ENCODE measurements at regions not wholly inside any gene's neighbourhood (a gene's known extent, or its start where the extent isn't known, plus 50 kb on each side); places are given as distances from the start of the nearest gene placed in this dataset.

- Mint-ChIP-seq H3K4me3 (no peak overlapping the region), H3K36me3 (ENCODE audit: low read depth) (no peaks in the 10 kb centered on the region), H3K27ac (no peak overlapping the region), H3K9me3 (no peaks in the 10 kb centered on the region), H3K4me1 (ENCODE audit: low read depth) (no peaks in the 10 kb centered on the region), H3K27me3 (ENCODE audit: insufficient read depth) (no peaks in the 10 kb centered on the region)
- intact Hi-C loops (cut with micrococcal nuclease): no loop called here
- DNase-seq (ENCODE audit: low spot score): no peak
Measured at GRCh38 chr1:2906085-2906484, 104.6 kb upstream of the TTC34 start.

- no peak overlapping the region for H3K27ac Mint-ChIP-seq
- intact Hi-C loops (cut with micrococcal nuclease): no loop called here
- no peak overlapping the region for H3K4me3 Mint-ChIP-seq
- DNase-seq (ENCODE audit: low spot score): no peak
- H3K27me3 Mint-ChIP-seq (ENCODE audit: insufficient read depth): no peaks in the 10 kb centered on the region
- H3K36me3 Mint-ChIP-seq (ENCODE audit: low read depth): no peaks in the 10 kb centered on the region
- H3K4me1 Mint-ChIP-seq (ENCODE audit: low read depth): no peaks in the 10 kb centered on the region
- H3K9me3 Mint-ChIP-seq: no peaks in the 10 kb centered on the region
Measured at GRCh38 chr1:2906620-2907019, 105.1 kb upstream of the TTC34 start.

DNA sequence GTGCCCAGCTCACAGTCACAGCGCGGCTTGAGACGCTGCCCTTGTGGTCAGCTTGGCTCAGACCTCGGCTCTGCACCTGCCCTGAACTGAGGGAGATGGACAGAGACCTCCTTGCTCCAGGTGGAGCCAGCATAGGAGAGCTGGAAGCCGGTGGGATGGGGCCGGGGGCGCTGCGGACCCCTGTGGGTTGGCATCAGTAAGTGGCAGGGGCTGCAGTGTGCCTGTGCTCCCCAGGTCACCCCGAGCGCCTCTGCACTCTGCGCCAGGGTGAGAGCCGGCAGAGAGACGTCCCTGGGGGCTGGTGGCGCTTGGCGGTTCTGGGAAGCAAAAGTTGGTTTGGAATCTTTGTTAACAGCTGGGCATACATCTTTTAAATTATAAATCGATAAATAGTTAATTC, 105.6 kb upstream of the TTC34 start:
- H3K9me3 Mint-ChIP-seq: no peaks in the 10 kb centered on the region
- no peaks in the 10 kb centered on the region for H3K36me3 Mint-ChIP-seq (ENCODE audit: low read depth)
- H3K4me1 Mint-ChIP-seq (ENCODE audit: low read depth): no peaks in the 10 kb centered on the region
- H3K4me3 Mint-ChIP-seq: no peak overlapping the region
- no peak for DNase-seq (ENCODE audit: low spot score)
- intact Hi-C loops (cut with micrococcal nuclease): no loop called here
- no peak overlapping the region for H3K27ac Mint-ChIP-seq
- no peaks in the 10 kb centered on the region for H3K27me3 Mint-ChIP-seq (ENCODE audit: insufficient read depth)

GRCh38 chr1:2908081-2908480, 106.6 kb upstream of the TTC34 start:
- intact Hi-C loops (cut with micrococcal nuclease): no loop called here
- no peaks in the 10 kb centered on the region for H3K27me3 Mint-ChIP-seq (ENCODE audit: insufficient read depth)
- no peak overlapping the region for H3K27ac Mint-ChIP-seq
- H3K4me1 Mint-ChIP-seq (ENCODE audit: low read depth): no peaks in the 10 kb centered on the region
- no peak overlapping the region for H3K4me3 Mint-ChIP-seq
- H3K9me3 Mint-ChIP-seq: no peaks in the 10 kb centered on the region
- DNase-seq (ENCODE audit: low spot score): no peak
- H3K36me3 Mint-ChIP-seq (ENCODE audit: low read depth): no peaks in the 10 kb centered on the region

DNA sequence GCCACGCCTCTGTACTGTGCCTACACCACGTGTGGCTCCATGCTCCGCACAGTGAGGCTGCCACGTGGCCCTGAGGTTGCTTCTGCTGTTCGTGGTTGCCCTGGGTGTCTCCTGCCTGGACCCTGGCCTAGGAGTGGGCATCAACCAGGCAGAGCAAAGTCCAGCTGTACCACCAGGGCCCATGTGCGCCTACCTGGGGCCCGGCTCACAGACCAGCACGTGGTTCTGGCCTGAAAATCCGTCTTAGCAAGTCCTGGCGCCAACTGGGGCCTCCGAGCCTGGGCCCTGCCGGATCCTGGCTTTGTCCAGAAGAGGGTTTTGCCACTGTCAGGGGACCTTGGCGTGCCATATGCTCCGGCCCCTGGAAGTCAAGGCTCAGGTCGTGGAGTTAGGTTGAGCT, 107.1 kb upstream of the TTC34 start:
- Mint-ChIP-seq H3K9me3 (no peaks in the 10 kb centered on the region), H3K36me3 (ENCODE audit: low read depth) (no peaks in the 10 kb centered on the region), H3K27ac (no peak overlapping the region), H3K4me3 (no peak overlapping the region), H3K4me1 (ENCODE audit: low read depth) (no peaks in the 10 kb centered on the region), H3K27me3 (ENCODE audit: insufficient read depth) (no peaks in the 10 kb centered on the region)
- intact Hi-C loops (cut with micrococcal nuclease): no loop called here
- DNase-seq (ENCODE audit: low spot score): no peak

DNA sequence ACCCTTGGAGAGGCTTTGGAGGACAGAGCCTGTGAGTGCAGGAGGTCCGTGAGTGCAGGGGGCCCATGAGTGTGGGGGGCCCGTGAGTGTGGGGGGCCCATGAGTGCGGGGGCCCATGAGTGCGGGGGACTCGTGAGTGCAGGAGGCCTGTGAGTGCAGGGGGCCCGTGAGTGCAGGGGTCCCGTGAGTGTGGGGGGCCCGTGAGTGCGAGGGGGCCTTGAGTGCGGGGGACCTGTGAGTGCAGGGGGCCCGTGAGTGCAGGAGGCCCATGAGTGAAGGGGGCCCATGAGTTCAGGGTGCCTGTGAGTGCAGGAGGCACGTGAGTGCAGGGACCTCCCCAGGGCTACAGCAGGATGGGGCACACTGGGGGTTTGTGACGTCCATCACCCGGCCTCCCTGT, 108.3 kb upstream of the TTC34 start:
- intact Hi-C loops (cut with micrococcal nuclease): no loop called here
- Mint-ChIP-seq H3K27ac (no peak overlapping the region), H3K36me3 (ENCODE audit: low read depth) (no peaks in the 10 kb centered on the region)

GRCh38 chr1:2910211-2910610, 108.7 kb upstream of the TTC34 start:
- Mint-ChIP-seq H3K27me3 (ENCODE audit: insufficient read depth) (no peaks in the 10 kb centered on the region), H3K27ac (no peak overlapping the region), H3K36me3 (ENCODE audit: low read depth) (no peaks in the 10 kb centered on the region), H3K9me3 (no peaks in the 10 kb centered on the region), H3K4me1 (ENCODE audit: low read depth) (no peaks in the 10 kb centered on the region), H3K4me3 (no peak overlapping the region)
- intact Hi-C loops (cut with micrococcal nuclease): no loop called here
- no peak for DNase-seq (ENCODE audit: low spot score)

More for the DNA sequence above, 108.3 kb upstream of the TTC34 start:
- Mint-ChIP-seq H3K4me3 (no peak overlapping the region), H3K27me3 (ENCODE audit: insufficient read depth) (no peaks in the 10 kb centered on the region), H3K9me3 (no peaks in the 10 kb centered on the region), H3K4me1 (ENCODE audit: low read depth) (no peaks in the 10 kb centered on the region)
- DNase-seq (ENCODE audit: low spot score): no peak

- Mint-ChIP-seq H3K36me3 (ENCODE audit: low read depth) (no peaks in the 10 kb centered on the region), H3K4me3 (no peak overlapping the region), H3K4me1 (ENCODE audit: low read depth) (no peaks in the 10 kb centered on the region), H3K9me3 (peaks cover 8% of the 10 kb centered on the region), H3K27ac (no peak overlapping the region), H3K27me3 (ENCODE audit: insufficient read depth) (no peaks in the 10 kb centered on the region)
- intact Hi-C loops (cut with micrococcal nuclease): no loop called here
- DNase-seq (ENCODE audit: low spot score): no peak
Measured at GRCh38 chr1:2911421-2912178, 109.7 kb upstream of the ACTRT2 start.

DNA sequence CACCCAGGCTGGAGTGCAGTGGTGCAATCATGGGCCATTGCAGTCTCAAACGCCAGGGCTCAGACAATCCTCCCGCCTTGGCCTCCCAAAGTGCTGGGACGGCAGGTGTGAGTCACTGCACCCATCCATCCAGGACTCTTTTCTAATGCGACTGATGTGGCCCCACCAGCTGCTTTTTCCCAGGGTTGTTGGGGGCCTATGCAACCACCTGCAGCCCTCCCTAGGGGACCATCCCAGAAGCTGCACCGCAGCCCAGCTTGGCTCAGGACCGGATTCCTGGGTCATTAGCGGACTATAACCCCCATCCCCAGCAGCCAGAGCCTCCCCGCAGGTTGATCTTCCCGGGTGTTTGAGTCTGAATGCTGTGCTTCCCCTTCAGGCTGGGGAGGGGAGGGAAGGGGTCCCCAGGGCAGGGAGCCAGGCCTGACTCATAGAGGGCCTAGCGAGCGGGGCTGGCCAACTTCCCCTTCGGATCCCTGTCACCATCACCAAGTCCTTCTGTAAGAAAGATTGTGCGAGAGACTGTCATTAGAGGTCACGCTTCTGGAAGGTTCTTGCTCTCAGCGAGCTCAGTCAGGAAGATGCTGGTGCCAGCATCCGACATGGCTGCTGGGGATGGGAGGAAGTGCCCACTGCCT, 108.7 kb upstream of the ACTRT2 start:
- H3K36me3 Mint-ChIP-seq (ENCODE audit: low read depth): no peaks in the 10 kb centered on the region
- intact Hi-C loops (cut with micrococcal nuclease): no loop called here
- no peak for DNase-seq (ENCODE audit: low spot score)
- peaks cover 8% of the 10 kb centered on the region for H3K9me3 Mint-ChIP-seq
- H3K27ac Mint-ChIP-seq: no peak overlapping the region
- H3K27me3 Mint-ChIP-seq (ENCODE audit: insufficient read depth): no peaks in the 10 kb centered on the region
- no peak overlapping the region for H3K4me3 Mint-ChIP-seq
- H3K4me1 Mint-ChIP-seq (ENCODE audit: low read depth): no peaks in the 10 kb centered on the region

GRCh38 chr1:2913091-2913490, 108.2 kb upstream of the ACTRT2 start:
- H3K27ac Mint-ChIP-seq: no peak overlapping the region
- no peaks in the 10 kb centered on the region for H3K4me1 Mint-ChIP-seq (ENCODE audit: low read depth)
- DNase-seq (ENCODE audit: low spot score): no peak
- intact Hi-C loops (cut with micrococcal nuclease): no loop called here
- H3K36me3 Mint-ChIP-seq (ENCODE audit: low read depth): no peaks in the 10 kb centered on the region
- peaks cover 8% of the 10 kb centered on the region for H3K9me3 Mint-ChIP-seq
- H3K4me3 Mint-ChIP-seq: no peak overlapping the region
- no peaks in the 10 kb centered on the region for H3K27me3 Mint-ChIP-seq (ENCODE audit: insufficient read depth)

GRCh38 chr1:2914702-2915101, 106.6 kb upstream of the ACTRT2 start:
- Mint-ChIP-seq H3K27me3 (ENCODE audit: insufficient read depth) (no peaks in the 10 kb centered on the region), H3K4me1 (ENCODE audit: low read depth) (no peaks in the 10 kb centered on the region), H3K27ac (no peak overlapping the region), H3K9me3 (peaks cover 8% of the 10 kb centered on the region), H3K4me3 (no peak overlapping the region), H3K36me3 (ENCODE audit: low read depth) (no peaks in the 10 kb centered on the region)
- intact Hi-C loops (cut with micrococcal nuclease): no loop called here
- no peak for DNase-seq (ENCODE audit: low spot score)

DNA sequence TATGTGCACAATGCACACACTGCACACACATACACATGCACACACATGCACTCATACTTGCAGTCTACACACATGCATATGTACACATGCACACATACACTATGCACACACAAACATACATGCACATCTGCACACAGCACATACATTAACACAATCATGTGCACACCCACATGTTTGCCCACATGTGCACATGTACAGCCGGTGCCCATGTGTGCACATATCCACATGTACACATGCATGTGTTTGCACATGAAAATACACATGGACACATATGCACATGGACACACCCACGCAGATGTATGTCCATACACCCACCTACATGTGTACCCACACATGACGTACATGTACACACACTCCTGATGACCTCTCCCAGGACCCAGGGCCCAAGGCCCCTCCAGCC, 105.1 kb upstream of the ACTRT2 start:
- Mint-ChIP-seq H3K27me3 (ENCODE audit: insufficient read depth) (no peaks in the 10 kb centered on the region), H3K9me3 (peaks cover 8% of the 10 kb centered on the region), H3K27ac (no peak overlapping the region), H3K4me1 (ENCODE audit: low read depth) (no peaks in the 10 kb centered on the region), H3K36me3 (ENCODE audit: low read depth) (no peaks in the 10 kb centered on the region), H3K4me3 (no peak overlapping the region)
- DNase-seq (ENCODE audit: low spot score): no peak
- intact Hi-C loops (cut with micrococcal nuclease): no loop called here

DNA sequence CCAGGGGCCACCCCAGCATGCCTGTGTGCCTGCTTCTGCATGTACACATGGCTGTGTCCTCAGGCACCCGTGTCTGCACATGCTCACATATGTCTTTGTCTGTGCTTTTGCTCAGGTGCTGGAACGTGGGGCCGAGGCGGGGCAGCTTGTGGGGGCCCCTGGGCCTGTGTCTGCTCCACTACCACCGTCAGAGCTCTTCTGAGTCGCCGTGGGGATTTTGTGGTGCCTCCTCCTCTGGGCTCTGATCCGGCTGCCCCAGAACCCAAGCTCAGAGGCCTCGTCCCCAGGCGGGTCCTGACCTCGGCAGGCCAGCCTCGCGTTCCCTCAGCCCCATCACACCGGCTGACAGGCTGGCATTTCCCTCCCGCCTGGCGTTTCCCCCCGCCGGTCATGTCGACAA, 104.6 kb upstream of the ACTRT2 start:
- intact Hi-C loops (cut with micrococcal nuclease): no loop called here

GRCh38 chr1:2917284-2917683, 104.0 kb upstream of the ACTRT2 start:
- intact Hi-C loops (cut with micrococcal nuclease): no loop called here
- DNase-seq (ENCODE audit: low spot score): no peak
- H3K9me3 Mint-ChIP-seq: peaks cover 8% of the 10 kb centered on the region
- H3K36me3 Mint-ChIP-seq (ENCODE audit: low read depth): no peaks in the 10 kb centered on the region
- H3K4me1 Mint-ChIP-seq (ENCODE audit: low read depth): no peaks in the 10 kb centered on the region
- H3K4me3 Mint-ChIP-seq: no peak overlapping the region
- H3K27ac Mint-ChIP-seq: no peak overlapping the region
- no peaks in the 10 kb centered on the region for H3K27me3 Mint-ChIP-seq (ENCODE audit: insufficient read depth)

More for the DNA sequence above, 104.6 kb upstream of the ACTRT2 start:
- DNase-seq (ENCODE audit: low spot score): no peak
- no peaks in the 10 kb centered on the region for H3K4me1 Mint-ChIP-seq (ENCODE audit: low read depth)
- no peaks in the 10 kb centered on the region for H3K36me3 Mint-ChIP-seq (ENCODE audit: low read depth)
- no peak overlapping the region for H3K27ac Mint-ChIP-seq
- H3K4me3 Mint-ChIP-seq: no peak overlapping the region
- peaks cover 8% of the 10 kb centered on the region for H3K9me3 Mint-ChIP-seq
- no peaks in the 10 kb centered on the region for H3K27me3 Mint-ChIP-seq (ENCODE audit: insufficient read depth)

Measured in activated T-helper 1 cell treated with anti-CD3 and anti-CD28 coated beads, Interleukin-12 subunit alpha, Interleukin-12 subunit beta, Interleukin-2, Interleukin-4 antibody, amounts not matched to agents 30 ng/mL and 10 ng/mL and 1 ng/mL, durations not matched to agents 14 hours and 24 hours and 36 hours (primary cell).